Suppressor macrophage (primary cell): ENCODE measurements at regions not wholly inside any gene's neighbourhood (a gene's known extent, or its start where the extent isn't known, plus 50 kb on each side); places are given as distances from the start of the nearest gene placed in this dataset.

ENCODE experiments used
- DNase-seq, 4 experiments: peaks; one replicate each; pipeline ENCODE4 v3.0.0-alpha.2; 2020 to 2022

DNA sequence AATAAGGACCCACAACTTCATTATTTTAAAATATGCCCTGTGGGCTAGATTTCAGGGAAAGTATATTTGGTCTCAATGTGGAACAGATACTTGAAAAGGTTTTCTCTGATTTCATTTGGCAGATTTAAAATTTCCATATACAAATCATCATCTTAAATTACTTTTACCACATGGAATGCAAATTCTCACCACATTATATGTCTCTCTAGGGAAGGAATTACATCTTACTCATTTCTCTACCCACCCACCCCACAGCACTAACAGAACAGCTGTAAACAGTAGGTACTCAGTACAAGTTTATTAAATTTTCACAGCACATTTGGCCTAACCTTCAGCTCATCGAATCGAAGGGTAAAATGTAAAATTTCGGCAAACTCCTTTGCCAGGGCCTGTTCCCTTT, 104.0 kb downstream of the CYRIA start:
- DNase-seq = no peak

DNA sequence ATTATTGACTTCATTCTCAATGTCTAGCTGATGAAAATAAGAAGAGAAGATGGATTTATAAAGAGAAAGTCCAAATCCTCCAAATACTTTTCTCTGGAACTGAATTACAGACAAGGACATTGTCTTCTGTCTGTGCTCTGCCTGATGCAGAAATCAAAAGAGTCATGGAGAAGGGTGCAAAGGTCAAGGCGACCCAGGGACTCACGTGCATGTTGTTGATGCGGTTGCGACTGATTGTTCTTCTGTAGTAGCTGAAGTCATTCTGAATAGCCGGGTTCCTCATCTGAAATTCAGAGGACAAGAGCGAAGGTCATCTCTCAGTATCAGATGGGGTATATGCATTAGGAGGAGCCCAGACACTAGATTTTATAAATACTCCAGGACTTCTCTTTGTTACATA, 104.4 kb downstream of the CYRIA start:
- no peak for DNase-seq

DNA sequence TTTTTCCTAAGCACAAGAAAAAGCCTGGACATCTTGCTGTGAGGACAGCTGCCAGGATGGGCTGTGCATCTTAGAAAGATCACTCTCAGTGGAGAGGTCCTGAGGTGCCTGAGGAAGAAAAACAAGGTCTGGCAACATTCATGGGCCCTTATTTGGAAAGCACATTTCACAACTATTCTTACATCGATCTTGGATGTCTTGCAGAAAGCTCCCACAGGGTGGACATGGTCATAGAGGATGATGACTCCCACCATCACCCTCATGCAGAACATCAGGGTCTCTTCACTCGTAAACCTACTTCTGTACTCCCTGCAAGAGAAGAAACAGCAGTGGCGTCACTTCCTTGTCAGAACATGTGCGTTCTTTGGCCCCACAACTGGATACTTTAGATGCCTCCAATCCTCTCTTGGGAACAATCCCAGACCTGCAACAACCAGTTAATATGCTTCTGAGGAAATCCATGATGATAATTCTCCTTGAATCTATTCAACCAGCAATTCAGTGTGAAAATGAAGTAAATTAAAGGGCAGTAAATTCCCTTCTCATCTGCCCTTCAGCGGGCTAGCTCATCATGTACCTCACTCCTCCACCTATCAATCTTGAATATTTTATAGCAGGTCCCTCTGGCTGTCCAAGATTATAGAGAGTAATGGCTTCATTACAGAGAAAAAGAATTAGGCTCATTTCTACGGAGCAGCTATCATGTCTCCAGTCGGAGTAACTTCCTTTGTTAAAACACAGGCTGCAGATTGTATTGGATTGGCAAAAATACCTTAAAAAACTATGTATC, 106.2 kb downstream of the CYRIA start:
- no peak for DNase-seq

DNA sequence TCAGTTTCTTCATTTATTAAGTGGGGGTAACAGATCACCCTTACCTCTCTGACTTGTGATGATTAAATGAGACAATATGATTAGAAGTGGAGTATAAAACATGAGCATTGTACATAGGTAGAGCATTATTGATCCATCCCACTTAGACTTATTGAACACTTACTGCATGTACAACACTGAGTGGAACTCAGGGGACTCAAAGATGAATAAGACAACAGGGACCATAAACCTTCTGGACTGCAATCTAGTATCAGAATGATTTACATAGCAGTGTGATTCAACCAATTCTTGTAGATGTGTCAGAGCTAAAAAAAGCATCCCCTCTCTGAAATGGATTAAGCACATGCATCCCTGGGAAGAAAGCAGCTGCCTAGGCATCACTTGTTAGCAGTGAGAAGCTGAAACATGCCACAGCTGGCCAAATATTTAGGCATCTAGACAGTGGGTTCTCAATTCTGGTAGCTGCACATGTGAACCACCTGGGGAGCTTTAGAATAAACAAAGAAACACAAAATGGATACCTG, 111.5 kb downstream of the CYRIA start:
- no peak for DNase-seq

DNA sequence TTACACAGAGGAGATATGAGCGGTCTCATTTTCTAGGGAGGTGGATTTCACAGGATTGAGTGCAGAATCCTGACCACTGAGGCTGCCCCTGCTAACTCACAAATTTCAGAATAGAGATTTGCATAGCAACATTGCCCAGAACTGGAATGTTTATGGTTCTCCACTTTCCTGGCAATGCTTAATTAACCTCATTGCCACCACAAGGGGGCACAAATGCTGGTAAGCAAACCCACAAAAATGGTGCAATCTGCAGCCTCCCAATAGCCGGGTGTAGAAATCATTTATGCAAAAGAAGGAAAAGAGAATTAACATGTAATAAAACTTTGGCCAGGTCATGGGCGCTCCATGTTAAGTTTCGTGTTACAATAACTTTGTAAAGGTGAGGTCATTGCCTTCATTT, 112.4 kb downstream of the CYRIA start:
- DNase-seq = peak; percentile 72 to 86 (median 77)

DNA sequence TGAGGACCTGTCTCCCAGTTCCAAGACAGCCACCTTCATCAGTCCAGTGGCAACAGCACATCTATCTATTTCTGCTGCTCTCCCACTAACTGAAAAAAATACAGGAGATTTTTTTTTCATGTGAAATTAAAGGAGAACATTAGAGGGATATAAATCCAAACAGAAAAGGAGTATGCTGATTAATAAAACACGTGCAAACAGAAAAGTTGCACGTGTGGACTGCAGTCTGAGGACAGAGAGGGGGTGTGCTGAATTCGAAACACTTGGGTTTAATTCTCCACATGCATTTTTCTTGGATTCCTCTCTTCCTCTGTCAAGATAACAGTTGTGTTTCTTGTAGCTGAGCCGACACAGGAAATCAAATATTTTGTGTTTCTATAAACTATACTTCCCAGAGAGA, 113.4 kb downstream of the CYRIA start:
- DNase-seq = no peak

DNA sequence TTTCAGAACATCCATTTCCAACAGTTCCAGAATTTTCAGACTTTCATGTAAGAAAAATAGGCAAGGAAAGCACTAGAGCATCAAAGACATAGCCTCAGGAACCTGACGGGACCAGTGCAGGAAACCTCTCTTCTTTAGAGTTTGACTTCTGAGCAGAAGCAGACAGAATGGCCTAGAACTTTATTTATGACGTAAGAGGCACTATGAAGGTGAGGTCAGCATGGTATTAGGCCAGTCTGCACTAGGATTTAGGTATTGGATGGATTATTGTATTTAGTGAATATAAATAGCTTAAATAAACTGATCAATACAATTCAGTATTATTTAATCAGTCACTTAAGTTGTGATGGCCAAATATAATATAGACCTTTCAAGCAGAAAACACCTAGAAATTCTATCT, 117.6 kb downstream of the CYRIA start:
- no peak for DNase-seq

DNA sequence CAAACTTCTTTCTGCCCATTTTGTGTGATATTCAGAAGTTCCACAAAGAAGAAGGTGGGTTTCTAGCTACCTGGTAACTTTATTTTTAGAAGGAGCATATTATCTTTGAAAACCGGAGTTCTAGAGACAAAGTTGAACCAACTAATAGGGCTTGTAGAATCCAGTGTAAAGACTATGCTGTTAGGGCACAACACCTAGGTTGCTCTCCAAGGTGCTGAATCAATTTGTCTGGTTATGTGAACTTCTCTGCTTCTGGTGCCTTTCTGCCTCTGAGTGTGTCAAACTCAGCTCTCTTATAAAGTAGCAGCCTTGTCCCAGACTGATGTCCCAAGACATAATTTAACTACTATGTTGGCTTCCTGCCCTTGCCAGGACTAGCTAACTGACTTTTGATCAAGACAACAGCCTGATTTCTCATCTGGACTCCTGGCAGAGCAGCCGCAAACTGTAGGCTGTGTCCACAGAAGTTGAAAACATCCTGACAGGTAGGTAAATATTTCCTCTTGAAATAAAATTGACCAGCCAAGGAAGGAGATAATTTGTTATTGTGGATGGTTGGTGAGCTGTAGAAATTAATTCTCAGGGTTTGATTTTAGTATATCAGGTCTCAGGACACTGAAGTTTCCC, 119.4 kb downstream of the CYRIA start:
- peak; percentile 41 to 60 (median 42) for DNase-seq

DNA sequence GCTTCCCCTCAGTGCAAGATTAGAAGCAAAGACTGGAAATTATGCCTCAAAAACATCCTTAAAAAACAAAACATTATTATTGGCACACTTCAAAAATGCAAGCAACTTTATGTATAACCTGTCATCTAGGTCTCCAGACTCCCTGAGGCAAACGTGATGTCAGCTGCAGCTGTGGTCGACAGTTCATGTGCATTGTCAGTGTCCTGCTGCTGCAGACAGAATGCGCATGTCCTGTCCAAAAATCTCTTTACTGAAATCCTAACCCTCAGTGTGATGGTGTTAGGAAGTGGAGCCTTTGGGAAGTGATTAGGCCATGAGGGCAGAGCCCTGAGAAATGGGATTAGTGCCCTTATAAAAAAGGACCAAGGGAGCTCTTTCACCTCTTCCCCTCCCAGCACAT, 126.9 kb downstream of the CYRIA start:
- no peak for DNase-seq

DNA sequence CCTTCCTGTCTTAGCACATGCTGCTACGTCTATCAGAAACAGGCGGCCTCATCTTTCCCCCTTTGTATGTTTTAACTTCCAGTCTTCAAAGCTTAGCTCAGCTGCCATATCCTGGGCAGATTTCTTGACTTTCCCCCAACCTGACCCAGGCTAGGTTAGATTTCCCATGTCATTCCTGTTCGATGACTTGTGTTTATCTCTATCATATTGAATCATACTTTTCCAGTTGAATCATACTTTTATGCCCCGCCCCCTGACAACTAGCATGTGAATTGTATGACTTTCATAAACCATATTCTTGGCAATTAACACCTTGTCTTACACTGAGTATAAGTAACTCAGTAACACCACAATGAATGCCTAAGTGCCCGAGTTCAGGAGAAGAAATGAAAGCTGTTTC, 128.3 kb downstream of the CYRIA start:
- no peak for DNase-seq

DNA sequence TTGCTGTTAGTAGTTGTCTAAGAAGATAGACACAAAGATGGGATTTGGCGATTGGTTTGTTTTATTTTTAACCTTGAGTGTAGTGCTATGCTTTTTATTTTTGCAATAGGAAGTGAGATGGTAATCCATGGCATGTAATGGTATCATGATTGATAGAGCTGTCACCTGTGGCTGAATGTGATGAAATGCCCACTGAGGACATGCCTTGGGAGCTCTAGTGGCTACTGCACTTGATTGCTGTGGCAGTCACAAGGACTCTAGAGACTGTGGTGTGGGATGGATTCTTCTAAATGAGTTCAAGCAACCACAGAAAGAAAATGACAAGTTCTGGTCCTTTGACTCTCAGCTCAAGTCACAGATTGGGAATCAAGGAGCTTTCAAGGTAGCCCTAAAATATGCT, 139.4 kb downstream of the CYRIA start:
- no peak for DNase-seq

DNA sequence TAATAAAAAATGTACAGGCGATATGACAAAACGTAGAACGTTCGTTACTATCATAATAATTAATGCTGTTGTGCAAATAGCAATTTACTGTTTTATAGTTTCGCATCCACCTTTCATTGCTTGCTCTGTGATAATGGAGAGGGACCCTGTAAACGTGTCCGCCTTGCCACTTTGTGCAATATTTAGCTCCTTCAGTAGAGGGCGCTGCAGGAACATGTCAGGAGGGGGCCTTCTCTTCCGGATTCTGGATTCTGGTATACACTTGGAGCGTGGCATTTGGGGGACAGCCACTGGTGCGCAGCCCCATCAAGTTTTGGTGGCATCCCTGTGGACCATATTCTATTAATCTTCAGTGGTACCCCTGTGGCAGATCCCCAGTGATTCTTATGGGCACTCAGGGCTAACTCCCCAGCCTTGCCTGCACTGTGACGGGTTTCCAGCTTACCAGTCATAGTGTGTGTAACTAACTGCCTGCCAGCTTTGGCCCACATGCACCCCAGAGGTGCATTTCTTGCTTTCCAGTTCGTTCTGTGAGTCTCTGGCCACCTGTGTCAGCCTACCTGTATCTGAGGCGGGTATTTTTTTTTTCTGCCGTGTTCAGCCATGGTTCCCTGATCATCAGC, 140.3 kb downstream of the CYRIA start:
- DNase-seq = peak; percentile 57 to 74 (median 72)

DNA sequence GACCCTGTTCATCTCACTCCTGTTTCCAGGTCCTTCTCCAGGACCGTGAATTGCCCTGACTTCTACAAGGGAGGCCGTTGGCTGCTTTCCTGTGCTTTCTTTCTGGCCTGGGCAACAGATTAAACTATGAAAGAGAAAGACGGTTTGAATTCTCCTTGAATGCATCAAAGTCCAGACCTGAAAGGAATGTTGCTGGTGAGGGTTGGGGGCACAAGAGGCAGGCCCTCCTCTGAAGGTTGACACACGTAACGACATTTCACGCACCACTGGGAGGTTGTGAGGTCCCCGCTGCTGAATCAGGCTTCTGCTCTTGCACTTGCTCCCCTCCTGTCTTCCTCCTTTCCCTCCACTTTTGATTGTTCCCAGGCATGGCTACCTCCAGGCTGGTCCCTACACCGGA, 141.9 kb downstream of the CYRIA start:
- no peak for DNase-seq

DNA sequence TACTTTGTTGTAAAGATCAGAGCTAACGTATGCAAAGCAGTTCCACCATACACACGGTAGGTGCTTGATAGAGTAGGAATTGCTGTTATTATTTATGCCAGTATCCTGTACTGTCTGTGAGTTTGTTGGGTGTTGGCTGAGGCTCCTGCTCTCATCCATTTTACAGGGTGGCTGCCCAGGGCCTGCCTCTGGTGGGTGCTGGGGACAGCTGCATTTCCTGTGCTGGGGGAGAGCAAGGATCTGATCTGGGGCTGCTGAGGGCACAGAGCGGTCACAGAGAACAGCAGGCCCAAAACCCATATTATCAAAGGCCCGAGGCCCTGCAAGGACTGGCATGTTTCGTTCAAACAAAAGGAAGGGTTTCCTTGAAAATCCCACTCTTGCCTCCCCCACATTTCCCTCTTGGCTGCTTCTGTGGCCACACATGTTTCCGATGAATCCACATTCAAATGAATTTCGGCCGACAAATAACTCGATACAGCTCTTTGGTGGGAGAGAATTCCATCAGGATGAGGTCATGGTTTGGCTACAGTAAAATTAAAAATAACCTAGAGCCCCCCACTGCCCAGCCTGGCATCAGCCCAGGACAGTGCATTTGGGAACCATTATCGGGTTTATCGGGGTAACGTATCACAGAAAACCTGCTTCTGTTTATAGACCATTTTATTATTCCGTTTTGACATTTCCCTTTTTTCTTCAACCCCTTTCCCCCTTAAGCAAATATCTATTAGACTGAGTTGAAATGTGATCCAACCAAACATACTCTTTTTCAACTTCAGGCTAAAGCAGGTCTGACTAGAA, 143.4 kb downstream of the CYRIA start:
- DNase-seq = no peak

DNA sequence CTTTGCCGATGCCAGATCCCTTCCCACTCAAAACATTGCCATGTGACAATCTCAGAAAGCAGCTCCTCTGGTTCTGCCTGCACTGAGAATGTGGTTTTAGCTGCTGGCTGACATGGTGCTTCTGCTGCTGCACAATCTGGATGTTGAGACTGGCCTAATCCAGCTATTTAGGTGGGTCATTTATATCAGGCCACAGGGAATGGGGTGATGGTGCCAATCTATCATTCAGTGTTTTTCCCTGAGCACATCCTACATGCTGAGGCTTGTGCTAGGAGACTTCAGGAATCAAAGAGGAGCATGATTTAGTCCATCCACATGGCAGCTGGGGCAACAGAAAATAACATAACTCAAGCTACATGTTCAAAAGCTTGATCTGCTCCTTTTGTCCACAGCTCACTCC, 144.7 kb downstream of the CYRIA start:
- DNase-seq = no peak

DNA sequence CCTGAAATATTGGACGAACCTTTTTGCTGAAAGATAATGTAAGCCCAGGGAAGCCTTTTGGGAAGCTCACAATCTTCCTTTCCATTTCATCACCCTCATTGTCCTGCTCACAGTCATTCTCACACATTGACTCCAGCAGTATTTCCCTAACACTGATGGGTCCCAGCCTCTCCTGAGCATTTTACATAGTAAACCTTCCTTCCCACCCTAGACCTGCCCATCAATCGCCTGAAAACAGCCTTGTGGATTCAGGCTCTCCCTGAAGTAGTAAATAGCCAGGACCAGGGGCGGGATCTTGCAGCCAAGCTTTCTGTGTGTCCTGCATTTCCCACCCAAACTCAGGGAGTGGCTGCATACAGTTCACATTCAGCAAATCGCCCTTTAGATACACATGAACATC, 149.9 kb downstream of the CYRIA start:
- no peak for DNase-seq

DNA sequence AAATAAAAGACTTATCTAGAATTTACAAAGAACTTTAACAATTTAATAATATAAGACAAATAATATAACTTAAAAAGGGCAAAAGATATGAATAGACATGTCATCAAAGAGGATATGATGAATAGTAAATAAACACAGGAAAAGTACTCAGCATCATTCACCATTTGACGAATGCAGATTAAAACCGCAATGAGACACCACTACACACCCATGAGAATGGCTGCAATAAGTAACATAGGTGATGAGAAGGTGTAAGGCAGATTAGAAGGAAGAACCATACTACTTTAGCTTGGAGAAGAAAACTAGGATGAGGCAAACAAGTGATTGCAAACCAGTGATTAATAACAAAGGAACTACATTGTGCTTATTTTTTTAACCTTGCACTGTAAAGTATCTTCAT, 152.0 kb downstream of the CYRIA start:
- no peak for DNase-seq

DNA sequence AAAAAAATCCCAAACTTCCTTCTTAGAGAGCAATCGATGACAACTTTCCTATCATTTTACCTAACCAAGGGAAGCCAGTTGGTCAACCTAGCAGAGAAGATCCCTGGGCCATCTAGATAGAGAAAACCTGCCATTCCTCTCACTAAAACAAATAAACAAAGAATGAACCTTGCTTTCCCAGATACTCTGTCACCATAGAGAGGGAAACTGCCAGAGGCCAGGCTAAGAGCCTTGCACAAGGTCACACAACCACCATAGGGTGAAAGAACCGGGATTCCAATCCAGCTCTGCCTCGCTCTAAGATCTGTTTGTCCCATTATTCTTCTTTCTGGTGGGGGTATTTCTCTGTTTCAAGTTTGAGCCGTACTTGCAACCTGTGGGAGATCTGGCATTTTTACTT, 154.6 kb downstream of the CYRIA start:
- no peak for DNase-seq

DNA sequence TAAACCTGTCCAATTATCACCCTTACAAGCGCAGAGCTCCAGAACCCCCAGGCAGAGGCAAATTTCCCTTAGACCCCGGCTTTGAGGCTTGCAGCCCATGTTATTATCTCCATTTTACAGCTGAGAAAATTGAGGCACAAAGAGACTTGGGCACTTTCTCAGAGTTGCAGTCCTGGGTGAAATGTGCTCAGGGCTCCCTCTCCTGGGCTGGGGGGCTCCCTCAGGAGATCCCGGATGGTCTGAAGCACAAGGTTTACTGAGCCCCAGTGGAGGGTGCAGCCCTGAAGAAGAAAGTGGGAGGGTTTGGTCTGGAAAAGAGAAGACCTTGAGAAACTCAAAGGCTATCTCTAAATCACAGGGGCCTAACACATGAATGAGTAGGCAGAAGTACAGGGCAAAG, 156.6 kb downstream of the CYRIA start:
- DNase-seq = no peak

DNA sequence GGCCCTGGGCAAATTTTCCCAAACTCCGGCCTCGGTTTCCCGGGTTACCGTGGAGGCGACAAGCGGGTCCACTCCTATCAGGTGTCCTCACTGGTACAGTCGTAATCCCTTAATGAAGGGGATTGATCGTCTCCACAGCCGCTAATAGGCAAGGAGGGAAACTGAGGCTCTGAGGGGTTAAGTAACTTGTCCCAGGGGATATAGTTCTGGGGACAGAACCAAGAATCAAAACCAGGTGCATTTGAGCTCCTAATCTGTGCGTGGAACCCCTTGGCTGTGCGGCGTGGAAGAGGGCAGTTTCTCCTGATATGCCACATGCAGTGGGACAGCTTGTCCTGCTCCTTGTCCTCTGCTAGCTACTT, 157.2 kb downstream of the CYRIA start:
- DNase-seq = no peak

DNA sequence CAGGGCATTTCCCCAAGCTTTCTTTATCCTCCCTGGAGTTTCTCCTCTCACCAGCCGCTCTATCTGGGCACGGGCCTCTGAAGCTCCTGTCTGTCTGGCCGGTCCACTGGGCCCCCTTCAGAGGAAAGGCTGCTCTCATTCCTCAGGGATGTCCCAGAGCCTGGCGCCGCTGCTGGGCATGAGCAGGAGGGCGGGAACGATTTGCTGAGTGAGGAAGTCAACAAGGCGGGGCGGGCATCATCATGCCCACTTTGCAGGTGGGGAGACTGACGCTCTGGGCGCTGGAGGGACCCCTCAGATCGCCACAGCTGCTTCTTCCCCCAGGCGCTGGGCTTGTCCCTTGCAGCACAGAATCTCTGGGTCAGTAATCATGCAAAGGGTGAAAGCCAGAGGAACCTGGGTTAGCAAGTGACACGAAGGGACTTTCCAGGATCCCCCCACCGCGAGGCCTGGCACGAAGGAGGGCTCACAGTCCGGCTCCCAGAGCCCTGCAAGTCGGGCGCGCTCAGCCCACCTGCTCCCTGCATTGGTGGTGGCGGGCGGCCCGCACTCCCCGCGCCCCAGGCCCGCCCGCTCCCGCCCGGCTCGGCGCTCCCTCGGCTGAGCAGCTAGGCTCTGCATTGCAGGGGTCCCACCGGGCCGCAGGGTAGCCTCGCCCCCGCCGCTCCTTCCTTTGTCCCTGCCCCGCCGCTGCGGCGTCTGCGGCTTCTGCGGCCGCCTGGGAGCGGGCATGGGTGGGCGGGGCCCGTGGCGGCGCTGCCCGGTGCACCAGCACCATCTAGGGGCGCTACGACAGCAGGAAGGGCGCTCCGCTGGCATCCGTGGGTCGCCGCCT, 157.8 kb downstream of the CYRIA start:
- DNase-seq = peak; percentile 49 to 76 (median 59)

DNA sequence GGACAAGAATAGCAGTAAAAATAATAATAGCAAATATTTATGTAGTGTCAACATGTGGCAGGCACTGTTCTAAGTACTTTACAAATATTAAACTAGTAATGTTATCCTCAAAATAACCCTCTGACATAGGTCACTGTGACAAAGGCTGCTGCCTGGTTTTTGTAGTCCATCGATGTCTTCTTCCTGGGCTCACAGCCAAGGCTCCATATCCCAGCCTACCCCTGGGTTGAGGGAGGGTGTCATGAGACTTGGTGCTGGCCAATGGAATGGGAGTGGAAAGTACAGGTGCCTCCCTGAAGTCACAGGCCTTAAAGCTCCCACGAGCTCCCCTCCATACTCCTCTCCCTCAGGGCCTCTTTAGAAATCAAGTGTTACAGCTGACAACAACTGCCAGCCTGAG, 159.3 kb downstream of the CYRIA start:
- DNase-seq = no peak
